Peyer's patch (tissue), 4 donors: ENCODE measurements at regions not wholly inside any gene's neighbourhood (a gene's known extent, or its start where the extent isn't known, plus 50 kb on each side); places are given as distances from the start of the nearest gene placed in this dataset.

ENCODE experiments used
- POLR2A ChIP-seq, 2 donors: fragments of 450-650 bp; IDR thresholded peaks; one replicate each; pipeline ENCODE4 v1.5.1; 2017; ENCODE audit warnings: antibody characterized with exemption in 2 of 2, mild to moderate bottlenecking in 2 of 2, moderate library complexity in 2 of 2
- TF ChIP-seq, protein P1 (sequence below), 6 experiments: fragments of 450-650 bp in 4 of 6; fragments of 200-600 bp in 2 of 6; sonication (generic) in 1 of 6; IDR thresholded peaks; one replicate each; pipeline ENCODE4 v1.5.1; 2017 to 2019; ENCODE audit warnings: antibody characterized with exemption in 6 of 6, mild to moderate bottlenecking in 3 of 6, moderate library complexity in 1 of 6

GRCh38 chr20:60085551-60086132 is 127.4 kb downstream of the CDH26 start:
- TF ChIP-seq, protein P1, sequence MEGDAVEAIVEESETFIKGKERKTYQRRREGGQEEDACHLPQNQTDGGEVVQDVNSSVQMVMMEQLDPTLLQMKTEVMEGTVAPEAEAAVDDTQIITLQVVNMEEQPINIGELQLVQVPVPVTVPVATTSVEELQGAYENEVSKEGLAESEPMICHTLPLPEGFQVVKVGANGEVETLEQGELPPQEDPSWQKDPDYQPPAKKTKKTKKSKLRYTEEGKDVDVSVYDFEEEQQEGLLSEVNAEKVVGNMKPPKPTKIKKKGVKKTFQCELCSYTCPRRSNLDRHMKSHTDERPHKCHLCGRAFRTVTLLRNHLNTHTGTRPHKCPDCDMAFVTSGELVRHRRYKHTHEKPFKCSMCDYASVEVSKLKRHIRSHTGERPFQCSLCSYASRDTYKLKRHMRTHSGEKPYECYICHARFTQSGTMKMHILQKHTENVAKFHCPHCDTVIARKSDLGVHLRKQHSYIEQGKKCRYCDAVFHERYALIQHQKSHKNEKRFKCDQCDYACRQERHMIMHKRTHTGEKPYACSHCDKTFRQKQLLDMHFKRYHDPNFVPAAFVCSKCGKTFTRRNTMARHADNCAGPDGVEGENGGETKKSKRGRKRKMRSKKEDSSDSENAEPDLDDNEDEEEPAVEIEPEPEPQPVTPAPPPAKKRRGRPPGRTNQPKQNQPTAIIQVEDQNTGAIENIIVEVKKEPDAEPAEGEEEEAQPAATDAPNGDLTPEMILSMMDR (IDR thresholded peaks at IDR 0.05) = no peak
- no peak for TF ChIP-seq POLR2A (IDR thresholded peaks at IDR 0.05)
